ENCODE measurements at regions not wholly inside any gene's neighbourhood (a gene's known extent, or its start where the extent isn't known, plus 50 kb on each side); places are given as distances from the start of the nearest gene placed in this dataset.

DNA sequence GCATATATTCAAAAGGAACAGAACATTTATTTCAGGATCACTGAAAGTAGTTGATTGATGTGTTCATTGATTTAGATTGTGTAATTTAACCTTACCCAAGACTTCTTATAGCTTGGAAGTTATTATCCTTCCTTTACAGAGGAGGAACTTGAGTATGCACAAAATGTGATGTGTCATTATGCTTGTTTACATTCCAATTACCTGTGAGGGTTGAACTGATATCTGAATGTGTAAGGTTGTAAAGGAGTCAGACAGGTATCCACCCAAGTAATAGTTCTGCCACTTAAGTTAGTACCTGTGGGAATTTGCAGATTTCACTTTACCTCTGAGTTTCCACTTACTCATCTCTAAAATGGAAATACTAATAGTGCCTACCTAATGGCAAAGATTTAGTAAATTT lies 668.2 kb downstream of the DOK5 start:
- TF ChIP-seq, protein P1, sequence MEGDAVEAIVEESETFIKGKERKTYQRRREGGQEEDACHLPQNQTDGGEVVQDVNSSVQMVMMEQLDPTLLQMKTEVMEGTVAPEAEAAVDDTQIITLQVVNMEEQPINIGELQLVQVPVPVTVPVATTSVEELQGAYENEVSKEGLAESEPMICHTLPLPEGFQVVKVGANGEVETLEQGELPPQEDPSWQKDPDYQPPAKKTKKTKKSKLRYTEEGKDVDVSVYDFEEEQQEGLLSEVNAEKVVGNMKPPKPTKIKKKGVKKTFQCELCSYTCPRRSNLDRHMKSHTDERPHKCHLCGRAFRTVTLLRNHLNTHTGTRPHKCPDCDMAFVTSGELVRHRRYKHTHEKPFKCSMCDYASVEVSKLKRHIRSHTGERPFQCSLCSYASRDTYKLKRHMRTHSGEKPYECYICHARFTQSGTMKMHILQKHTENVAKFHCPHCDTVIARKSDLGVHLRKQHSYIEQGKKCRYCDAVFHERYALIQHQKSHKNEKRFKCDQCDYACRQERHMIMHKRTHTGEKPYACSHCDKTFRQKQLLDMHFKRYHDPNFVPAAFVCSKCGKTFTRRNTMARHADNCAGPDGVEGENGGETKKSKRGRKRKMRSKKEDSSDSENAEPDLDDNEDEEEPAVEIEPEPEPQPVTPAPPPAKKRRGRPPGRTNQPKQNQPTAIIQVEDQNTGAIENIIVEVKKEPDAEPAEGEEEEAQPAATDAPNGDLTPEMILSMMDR (IDR thresholded peaks at IDR 0.05), result no peak
- no peak for TF ChIP-seq POLR2A (IDR thresholded peaks at IDR 0.05)
